Activated CD8-positive, alpha-beta memory T cell treated with anti-CD3 and anti-CD28 coated beads for 48 hours (primary cell): ENCODE measurements at regions not wholly inside any gene's neighbourhood (a gene's known extent, or its start where the extent isn't known, plus 50 kb on each side); places are given as distances from the start of the nearest gene placed in this dataset.
A peak's percentile ranks its signal among the peaks of the same experiment; 100 is the strongest.

Experiments
- DNase-seq, 3 experiments: peaks; one replicate each; pipeline ENCODE4 v3.0.0-alpha.2; 2020; ENCODE audit warnings: low read depth in 2 of 3, low spot score in 2 of 3

DNA sequence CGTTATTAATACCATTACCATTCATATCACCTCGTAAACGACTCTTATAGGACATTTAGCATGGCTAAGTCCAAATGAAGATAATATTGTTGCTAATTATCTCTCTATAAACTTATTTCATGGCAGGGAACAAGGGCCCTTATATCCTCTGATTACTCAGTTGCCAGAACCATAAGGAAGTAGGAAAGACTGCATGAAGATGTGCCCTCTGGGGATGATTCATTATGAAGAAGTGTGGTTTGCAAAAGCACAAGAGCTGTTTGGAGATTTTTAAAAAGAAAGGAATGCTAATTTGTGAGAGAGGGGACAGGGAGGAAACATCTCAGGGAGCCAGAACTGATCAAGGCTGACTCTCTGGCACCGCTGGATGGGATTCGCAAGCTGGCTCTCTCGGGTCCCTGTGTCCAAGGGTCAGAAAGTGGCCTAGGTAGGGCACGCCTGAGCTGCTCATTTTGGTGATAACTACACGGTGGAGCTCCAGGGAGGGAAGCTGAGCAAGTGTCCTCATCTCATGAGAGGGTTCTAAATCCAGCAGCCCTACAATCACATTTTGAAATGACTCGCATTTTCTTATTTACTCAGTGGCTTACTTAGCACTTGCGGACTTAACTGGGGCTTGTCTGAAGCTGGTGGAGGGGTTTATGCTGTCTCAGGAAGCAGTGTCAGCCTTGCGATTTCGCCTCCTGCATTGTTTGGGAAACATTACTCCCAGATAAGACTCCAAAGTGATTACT, 136.8 kb downstream of the C5orf15 start:
- no peak for DNase-seq

DNA sequence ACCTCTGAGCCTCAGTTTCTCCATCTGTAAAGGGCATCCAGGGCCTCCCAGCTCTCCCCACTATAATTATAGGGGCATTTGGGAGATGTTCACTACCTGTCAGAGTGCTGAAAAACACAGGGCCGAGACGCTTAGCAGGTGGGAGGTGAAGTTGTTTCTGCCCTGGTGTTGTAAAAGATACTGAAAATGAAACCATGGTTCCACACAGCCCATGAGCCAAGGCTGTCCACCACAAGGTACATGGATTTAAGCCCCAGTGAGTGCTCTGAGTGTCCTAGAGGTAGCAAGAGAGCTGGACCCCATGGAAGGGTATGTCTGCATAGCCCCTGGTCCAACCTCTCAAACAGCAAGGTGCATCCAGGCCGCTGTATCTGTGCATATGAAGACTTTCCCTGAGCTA, 137.5 kb downstream of the C5orf15 start:
- DNase-seq: no peak

DNA sequence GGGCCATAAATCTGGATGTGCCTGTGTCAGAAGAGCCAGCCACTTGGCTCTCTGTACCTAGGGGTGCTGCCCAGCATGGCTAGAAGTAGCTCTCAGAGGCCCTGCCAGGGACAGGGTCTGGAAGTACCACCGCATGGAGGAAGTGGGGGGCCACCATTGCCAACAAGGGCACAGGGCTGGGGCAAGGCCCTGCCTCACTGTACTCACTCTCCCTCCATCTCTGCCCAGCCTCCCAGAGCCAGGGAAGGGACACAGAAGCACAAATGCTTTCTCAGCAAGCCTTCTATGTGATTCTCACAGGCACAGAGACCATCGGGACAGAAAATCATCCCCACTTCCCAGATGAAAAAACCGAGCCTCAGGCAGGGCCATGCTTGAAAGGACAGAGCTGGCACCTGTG, 138.1 kb downstream of the C5orf15 start:
- DNase-seq: no peak

DNA sequence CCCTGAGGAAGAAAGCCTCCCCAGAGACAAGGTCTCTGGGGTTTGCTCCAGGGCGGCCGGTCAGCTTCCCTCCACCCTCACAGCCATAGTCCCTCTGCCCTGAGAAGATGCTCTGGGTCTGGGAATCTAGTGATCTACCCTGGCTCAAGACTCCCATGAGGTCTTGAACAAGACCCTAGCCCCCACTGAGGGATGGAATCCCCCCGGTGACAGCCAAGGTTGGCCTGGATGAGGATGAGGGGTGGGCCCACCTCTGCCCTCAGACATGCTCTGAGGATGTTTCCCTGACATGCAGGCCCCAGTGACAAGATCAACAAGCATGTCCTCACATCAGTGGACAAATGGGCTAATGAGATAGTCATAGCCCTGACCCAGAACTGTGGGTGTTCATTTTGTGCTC, 138.6 kb downstream of the C5orf15 start:
- DNase-seq: no peak

DNA sequence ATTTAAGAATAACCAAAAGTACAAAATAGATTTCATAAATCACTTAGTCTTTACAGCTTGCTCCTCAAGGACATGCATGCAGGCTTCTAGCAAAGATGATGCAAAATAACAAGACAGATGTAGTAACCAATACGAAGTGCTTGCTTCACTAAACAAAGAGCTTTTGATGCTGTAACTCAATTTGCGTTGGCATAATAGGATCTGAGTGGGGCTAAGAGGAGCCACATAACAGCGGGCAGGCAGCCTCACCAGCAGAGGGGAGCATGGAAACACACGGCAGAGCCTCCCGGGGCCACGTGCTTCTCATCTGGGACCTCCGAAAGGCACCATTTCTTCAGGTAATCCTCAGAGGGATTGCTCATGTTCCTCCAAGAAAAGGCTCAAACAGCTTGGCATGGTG, 139.7 kb downstream of the C5orf15 start:
- DNase-seq: no peak

DNA sequence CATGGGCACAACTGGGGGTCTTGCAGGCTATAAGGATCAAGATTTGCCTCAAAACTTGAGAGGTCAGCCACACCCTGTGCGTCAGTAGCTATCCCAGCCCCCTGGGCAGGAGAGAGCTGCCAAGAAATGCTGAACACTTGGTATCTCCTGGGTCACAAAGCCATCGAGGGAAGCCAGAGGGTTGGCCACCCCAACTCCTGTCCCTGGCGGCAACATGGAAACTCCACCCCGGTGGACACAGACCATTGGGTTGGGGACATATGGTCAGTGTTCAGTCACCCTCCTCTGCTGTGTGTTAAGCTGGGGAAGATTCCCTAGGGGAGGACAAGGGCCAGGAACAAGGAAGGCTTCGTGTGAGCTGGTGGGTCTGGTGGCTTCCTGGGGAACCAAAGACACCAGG, 140.6 kb downstream of the C5orf15 start:
- DNase-seq: no peak

DNA sequence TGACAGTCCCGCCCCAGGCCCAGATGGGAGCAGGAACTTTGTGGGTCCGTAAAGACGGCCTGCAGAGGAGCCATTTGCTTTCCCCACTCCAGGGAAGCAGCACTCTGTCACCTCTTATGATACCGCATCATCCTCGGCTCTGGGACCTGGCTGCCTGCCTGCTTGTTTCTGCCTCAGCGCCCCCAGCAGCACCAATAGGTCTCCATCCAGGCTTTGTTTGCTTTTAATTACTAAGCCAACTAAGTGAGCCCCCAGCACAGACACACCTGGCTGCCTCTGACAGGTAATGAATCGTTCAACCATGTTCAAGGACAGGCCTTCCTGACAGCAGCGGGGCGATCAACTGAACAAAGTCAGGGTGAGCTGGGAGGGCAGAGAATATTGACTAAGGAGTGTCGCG, 141.4 kb downstream of the C5orf15 start:
- DNase-seq: no peak

DNA sequence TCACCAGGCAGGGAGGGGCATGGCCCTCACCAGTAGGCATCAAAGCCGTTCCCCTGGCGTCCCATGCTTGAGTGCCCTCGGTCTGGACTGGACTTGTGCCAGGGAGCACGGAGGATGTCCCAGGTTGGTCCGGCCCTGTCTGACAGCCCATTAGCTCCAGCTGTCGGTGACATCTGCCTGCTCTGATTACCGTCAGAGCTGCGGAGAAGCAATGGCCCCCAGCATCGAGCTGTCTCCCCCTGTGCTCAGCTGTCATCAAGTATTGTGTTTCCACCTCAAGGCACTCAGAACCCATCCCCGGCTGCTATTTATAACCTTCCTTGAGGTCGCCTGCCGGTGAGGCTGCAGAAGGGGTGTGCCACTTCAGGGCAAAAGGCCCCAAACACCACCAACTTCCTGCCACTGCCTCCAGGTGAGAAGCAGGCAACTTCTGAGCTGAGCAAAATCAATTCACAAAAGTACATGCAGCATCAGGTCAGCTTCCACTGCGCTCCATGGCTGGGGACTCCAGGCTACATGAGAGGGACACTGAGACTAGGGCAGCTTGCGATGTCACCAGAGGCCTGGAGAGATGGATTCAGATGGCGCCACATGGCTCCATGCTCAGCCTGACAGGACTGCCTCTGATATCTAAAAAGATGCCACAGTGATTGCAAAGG, 142.7 kb downstream of the C5orf15 start:
- no peak for DNase-seq

DNA sequence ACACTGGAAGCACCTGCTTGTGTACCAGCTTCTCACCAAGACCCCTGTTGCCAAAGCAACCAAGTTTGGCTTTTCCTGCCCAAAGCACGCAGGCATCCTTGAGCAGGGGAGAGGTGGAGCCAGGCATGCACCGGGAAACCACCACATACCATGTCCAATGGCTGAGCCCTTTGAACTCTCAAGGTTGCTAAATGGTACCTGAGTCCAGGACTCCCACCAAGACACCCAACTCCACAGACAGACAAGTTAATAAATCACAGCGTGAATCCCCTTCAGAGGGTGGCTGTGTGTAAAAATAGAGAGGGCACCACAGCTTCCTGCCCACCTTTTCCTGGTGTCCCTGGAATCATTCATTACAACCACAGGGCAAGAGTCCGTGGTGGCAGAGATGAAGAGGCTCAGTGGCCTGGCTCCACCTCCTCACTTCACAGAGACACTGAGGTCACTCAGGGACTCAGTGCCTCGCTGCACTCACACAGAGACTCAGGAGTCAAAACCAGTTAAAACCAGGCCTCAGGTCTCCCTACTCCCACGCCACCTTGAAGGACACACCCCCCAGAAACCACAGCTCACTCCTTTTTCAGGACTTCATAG, 143.7 kb downstream of the C5orf15 start:
- DNase-seq: peak in 2 of 3 experiments; percentile 6 to 11

DNA sequence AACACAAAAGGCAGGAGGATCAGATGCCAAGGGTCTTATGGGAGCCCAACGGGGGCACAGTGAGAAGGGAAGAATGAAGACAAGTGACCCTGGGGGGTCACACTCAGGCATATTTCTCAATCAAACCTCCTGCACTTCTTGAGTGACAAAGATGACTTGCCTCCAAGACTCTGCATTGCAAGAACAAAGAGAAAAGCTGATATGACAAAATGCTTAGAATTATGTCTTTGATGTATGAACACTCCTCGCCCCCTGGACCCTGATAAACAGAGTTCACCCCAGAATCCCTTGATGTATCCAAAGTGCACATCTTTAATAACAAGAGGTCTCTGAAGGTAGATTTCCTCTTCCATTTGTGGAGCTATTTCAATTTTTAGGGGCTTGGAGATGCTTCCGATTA, 146.5 kb downstream of the C5orf15 start:
- DNase-seq: no peak

DNA sequence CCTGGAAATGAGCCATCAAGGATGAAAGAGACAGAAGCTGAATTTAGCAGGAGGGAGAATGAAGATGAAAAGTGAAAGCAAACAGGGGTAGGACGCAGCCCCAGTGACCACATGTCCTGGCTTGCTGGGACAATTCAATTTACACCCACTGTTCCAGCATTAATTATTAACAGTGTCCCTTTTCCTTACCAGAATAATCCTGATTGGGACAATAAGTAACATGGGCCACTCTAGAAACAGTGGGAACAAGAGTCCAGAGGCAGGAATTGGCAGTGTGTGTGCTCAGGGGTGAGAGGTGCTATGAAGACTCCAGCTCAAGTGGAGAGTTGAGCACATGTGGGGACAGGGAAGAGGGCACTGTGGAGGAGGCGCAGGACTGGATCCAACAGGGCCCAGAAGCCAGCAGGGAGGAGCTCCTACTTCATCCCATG, 147.1 kb downstream of the C5orf15 start:
- no peak for DNase-seq

DNA sequence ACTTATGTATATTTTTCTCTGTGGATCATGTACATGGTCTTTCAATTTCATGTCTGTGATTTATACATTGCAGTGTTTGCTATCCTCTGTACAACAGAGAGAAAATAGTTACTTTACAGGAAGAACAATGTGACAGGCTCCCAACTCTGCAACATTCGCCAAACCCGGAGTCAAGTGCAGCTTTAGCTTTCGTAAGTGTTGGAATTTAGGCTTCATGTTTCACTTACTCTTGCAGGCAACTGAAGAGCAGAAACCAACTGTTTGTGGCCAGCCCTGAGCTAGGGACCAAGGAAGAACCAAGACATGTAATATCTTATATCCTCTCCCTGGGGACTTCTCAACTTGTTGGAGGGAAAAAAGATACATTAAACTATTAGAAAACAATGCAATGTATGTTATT, 147.9 kb downstream of the C5orf15 start:
- DNase-seq: no peak

DNA sequence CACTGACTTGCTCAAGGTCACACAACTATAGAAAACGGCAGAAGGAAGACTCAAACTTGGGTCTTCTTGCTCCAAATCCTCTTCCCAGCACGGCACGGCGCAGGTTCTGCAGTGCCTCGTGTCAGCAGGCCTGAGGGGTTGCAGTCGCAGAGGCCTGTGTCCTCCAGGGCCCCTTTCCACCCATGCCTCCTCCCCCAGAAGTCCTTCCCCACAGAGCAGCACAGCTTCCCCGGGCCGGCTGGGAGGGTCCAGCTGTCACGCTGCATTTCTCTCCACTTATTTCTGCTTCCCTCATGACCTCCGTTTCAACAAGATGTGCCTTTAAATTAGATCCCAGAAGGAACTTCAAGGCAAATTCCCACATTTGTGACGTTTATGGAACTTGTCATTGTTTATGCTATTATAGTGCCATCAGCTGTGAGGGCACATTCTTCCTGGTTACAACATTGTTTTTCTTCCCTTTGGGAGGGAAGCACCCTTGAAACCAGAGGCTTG, 148.4 kb downstream of the C5orf15 start:
- no peak for DNase-seq

DNA sequence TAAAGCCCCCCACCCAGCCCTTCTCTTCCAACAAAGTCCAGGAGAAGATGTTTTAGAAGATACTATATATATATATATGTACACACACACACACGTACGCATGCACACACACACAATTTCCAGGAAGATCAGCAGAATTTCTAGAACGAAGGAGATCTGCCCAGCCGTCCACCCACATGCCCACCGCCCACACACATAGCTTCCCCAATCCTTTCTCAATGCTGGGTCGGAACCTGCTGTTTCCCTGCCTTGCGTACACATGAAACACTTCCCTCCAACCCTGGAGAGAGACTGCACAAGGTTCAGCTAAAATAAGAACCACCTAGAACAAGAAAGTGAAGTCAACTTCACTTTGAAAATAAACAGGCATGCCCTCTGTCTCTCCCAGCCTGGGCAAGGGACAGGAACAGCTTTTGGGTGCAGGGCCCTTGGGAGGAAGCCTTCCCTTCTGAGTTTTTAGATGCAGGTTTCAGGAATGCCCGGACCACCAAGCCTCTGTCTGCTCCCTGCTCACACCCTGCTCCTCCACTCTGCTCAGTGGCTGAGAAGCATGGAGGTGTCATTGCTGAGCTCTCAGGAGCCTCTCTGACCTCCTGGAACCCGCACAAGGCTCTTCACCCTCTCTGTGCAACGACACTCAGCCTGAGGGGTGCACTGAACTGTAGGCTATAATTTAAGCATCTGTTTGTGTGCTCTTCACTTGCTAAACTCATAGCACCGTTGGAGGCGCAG, 149.4 kb downstream of the C5orf15 start:
- DNase-seq: no peak

DNA sequence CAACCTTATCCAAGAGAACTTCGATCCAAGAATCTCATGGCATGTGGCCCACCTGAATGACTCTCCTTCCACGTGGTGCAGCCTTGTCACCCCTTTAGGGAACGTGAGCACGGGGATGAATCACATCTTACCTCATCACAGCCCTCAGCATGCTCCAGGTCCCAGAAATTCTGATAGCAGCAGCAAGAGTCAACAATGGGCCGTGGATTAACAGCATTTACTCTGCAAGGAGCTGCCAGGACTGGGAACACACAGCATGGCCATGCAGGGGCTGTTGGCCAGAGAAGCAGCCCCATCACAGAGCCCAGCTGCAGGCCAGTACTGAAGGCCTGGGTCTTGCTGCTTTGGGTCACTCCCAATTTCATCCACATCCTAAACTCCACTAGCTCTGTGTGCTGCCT, 150.4 kb downstream of the C5orf15 start:
- DNase-seq: no peak

DNA sequence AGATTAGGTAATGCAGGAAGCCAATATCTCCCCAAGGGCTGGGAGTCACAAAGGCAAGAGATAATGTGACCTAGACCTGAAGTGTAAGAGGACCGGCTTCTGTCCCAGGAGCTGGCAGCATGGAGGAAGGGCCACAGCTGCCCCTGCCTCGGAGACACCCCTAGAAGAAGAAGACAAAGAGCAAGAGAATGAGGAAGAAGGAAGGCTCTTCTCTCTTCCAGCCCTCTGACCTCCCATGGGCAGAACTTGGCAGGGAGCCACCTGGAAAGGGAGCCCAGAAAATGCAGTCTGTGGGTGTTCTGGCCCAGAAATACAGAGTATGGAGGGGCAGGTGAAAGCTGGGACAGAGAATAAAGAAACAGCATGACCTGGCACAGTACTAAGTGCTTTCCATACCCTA, 151.0 kb downstream of the C5orf15 start:
- DNase-seq: no peak

DNA sequence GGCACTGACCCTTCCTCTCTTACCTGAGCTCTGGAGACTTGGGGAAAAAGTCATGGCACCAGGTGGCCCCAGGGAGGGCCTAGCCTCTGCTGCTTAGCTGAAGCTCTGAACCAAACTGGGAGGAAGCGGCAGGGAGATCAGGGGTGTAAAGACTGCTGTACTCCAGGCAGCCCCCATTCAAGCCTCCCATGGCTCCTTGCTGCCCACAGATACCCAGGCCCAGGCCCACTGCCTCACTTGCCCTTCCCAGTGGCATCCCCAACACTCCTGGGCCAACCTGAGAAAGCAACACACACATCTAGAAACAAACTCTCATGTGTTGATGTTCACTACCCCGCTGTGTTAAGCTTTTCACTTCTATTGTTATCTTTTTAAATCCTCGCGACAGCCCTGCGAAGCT, 151.6 kb downstream of the C5orf15 start:
- no peak for DNase-seq

DNA sequence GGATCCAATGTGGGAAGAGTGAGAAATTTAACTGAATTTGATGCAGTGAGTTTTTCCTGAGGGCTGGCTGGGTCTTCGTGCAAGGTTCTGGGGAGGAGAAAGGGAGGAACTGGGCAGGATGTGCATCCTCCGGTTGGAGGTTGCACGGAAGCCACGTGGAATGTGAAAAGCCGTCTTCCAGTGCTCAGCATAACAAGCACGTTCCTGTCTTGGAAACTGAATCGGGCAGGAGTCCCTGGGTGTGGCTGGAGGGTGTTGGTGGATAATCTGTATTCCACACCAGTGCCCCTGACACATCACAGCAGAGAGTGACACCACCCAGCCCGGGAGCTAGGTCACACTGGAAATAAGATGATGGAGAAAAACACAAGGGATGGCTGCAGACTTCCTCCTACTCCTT, 154.3 kb downstream of the C5orf15 start:
- no peak for DNase-seq

DNA sequence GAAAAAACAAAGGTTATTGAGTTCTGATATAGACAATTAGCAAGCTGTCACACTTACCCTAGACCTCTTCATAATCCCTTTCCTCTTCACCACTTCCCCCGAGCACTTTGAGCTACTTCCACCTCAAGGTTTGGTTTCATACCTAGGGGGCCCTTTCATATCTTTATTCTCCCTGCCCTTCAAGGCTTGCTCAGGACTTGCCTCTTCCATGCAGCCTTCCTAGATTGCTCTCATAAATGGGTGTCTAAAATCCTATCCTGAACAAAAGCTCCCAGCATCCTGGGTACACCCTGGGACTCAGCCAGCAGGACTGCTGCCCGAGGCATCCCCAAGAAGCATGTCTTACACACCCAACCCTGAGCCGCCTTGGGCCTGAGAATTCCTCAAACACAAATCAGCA, 157.3 kb downstream of the C5orf15 start:
- DNase-seq: no peak

DNA sequence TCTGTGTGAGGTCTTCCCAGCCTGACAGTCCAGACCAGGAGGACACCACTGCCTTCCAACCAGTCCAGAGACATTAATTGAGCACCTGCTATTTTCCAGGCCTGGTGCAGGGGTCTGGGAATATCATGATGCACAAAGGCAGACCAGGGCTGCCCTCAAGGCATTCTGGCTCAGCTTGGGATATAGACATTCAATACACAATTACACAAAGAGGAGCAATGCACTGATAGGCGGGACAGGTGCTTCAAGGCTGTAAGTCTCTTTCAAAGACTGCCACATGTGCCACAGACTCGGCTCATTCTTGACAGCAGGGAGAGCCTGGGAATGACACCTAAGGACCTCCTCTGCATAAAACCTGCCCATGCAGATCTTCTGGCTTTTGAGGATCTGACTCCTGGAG, 158.6 kb downstream of the C5orf15 start:
- no peak for DNase-seq

DNA sequence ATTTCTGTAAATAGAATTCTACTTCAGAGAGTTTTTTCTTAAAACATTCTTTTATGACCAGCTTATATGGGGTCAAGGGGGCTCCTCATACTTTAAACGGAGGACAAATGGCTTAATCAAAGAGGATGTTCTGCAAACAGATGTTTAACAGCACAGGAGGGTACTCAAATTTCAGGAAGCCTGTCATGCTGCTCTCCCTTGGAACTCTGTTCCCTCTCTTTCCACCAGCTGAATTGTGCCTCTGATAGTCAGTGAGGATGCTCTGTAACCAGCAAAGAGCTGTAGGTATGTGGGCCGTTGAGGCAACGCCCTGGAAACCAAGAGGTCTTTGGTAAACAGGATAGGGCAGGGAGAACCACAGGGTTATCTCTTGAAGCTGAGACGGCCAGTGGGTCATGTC, 161.1 kb downstream of the C5orf15 start:
- DNase-seq: no peak

DNA sequence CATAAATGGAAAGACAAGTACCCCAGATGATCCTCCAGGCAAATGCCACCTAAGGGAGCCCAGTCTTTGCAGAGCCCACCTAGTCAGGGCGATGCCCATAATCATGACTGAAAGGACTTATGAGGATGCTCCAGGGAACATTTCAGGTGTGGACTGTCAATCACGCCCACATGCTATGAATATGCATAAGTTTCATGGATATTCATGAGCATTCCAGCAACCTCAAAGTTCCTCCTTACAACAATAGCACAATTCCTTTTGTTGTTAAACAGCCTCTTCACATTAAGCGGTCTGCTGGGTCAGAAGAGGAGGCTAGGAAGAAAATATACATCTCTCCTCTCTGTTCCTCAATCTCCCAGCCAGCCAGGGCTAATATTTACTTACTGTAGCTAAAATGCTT, 161.6 kb downstream of the C5orf15 start:
- DNase-seq: no peak
